ENCODE measurements at regions not wholly inside any gene's neighbourhood (a gene's known extent, or its start where the extent isn't known, plus 50 kb on each side); places are given as distances from the start of the nearest gene placed in this dataset.

DNA sequence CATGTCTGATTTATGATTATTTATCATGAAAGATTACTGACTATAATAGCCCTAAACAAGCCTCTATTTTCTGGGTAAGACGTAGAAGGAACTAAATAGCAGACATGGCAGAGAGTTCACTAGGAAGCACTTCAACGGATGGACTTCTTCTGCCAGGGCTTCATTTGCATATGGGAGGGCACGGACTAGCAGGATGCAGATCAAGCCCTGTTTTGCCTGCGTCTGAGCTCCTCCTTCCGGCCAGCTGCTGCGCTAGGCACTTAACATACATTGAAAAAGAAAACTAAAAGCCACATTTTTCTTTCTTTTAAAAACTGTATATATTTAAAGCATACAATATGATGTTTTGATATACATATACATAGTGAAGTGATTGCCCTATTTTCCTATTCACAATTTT lies 340.0 kb upstream of the MEX3C start:
- Histone ChIP-seq H3K9me3 (no peaks in the 10 kb centered on the region), H3K4me1 (no peaks in the 10 kb centered on the region), H3K27ac (no peak overlapping the region), H3K36me3 (no peaks in the 10 kb centered on the region), H3K27me3 (no peaks in the 10 kb centered on the region), H3K4me3 (no peak overlapping the region)
- ATAC-seq (peak; percentile 82), DNase-seq (peak in 1 of 4 donors; percentile 32)
- intact Hi-C loops (cut with DNase I), result no loop called here
- TF ChIP-seq, protein P1, sequence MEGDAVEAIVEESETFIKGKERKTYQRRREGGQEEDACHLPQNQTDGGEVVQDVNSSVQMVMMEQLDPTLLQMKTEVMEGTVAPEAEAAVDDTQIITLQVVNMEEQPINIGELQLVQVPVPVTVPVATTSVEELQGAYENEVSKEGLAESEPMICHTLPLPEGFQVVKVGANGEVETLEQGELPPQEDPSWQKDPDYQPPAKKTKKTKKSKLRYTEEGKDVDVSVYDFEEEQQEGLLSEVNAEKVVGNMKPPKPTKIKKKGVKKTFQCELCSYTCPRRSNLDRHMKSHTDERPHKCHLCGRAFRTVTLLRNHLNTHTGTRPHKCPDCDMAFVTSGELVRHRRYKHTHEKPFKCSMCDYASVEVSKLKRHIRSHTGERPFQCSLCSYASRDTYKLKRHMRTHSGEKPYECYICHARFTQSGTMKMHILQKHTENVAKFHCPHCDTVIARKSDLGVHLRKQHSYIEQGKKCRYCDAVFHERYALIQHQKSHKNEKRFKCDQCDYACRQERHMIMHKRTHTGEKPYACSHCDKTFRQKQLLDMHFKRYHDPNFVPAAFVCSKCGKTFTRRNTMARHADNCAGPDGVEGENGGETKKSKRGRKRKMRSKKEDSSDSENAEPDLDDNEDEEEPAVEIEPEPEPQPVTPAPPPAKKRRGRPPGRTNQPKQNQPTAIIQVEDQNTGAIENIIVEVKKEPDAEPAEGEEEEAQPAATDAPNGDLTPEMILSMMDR (IDR thresholded peaks at IDR 0.05), result no peak

DNA sequence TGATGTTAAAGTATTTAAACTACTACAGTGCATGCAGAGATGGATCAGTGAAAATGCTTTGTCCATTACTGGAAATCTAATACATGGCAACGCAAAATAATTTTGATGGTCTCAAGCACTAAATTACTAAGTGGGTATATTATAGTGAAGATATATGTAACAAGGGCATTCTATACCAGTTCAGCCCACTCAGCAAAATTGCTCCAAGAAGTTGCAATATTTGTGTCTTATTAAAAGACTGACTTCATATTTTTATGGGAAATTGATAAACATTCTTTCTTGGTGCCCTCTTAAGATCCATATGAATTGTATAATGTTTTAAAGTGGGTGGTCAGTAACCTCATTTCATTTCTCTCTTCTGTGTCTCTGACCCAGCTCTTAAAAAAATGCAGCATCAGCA lies 343.1 kb upstream of the MEX3C start:
- Histone ChIP-seq H3K27me3 (no peaks in the 10 kb centered on the region), H3K36me3 (no peaks in the 10 kb centered on the region), H3K4me3 (no peak overlapping the region), H3K9me3 (no peaks in the 10 kb centered on the region), H3K27ac (no peak overlapping the region), H3K4me1 (no peaks in the 10 kb centered on the region)
- DNase-seq, result no peak
- no peak for ATAC-seq
- TF ChIP-seq, protein P1 (IDR thresholded peaks at IDR 0.05), result no peak
- intact Hi-C loops (cut with DNase I), result no loop called here

GRCh38 chr18:51541230-51541629 lies 343.7 kb upstream of the MEX3C start:
- ATAC-seq (no peak), DNase-seq (no peak)
- no peaks in the 10 kb centered on the region for H3K9me3 ChIP-seq
- no peak overlapping the region for H3K4me3 ChIP-seq
- intact Hi-C loops (cut with DNase I), result no loop called here
- no peaks in the 10 kb centered on the region for H3K27me3 ChIP-seq
- H3K27ac ChIP-seq, result no peak overlapping the region
- H3K4me1 ChIP-seq, result no peaks in the 10 kb centered on the region
- TF ChIP-seq, protein P1 (IDR thresholded peaks at IDR 0.05), result no peak
- H3K36me3 ChIP-seq, result no peaks in the 10 kb centered on the region

DNA sequence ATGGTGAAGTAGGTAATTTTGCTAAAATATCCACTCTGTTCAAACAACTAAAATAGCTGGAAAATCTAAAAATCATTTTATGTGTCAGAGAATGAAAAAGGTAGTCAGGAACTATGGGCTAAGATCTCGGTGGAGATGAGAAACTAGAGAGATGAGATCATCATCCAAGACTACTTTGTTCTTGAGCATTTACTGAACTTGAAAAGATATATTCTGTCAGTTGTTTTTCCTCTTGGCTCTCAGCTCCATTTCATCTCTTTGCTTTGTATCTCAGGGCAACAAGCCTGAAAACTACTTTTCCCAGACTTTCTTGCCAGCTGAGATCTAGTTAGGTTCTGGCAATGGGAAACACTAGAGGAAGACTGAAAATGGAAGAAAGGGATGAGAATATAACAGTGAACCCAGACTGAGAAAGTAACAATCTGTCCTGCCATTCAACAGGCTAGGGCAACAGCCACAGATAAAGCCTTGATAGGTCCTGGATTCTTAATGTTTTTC lies 346.2 kb upstream of the MEX3C start:
- intact Hi-C loops (cut with DNase I), result no loop called here
- TF ChIP-seq, protein P1 (IDR thresholded peaks at IDR 0.05), result no peak
- Histone ChIP-seq H3K4me3 (no peak overlapping the region), H3K36me3 (no peaks in the 10 kb centered on the region), H3K9me3 (no peaks in the 10 kb centered on the region), H3K27me3 (no peaks in the 10 kb centered on the region), H3K27ac (no peak overlapping the region), H3K4me1 (no peaks in the 10 kb centered on the region)
- ATAC-seq (no peak), DNase-seq (peak in 1 of 4 donors; percentile 2)

GRCh38 chr18:51545446-51545845 lies 348.0 kb upstream of the MEX3C start:
- H3K4me1 ChIP-seq, result no peaks in the 10 kb centered on the region
- H3K4me3 ChIP-seq, result no peak overlapping the region
- no peaks in the 10 kb centered on the region for H3K9me3 ChIP-seq
- intact Hi-C loops (cut with DNase I), result no loop called here
- DNase-seq, result no peak
- H3K36me3 ChIP-seq, result no peaks in the 10 kb centered on the region
- TF ChIP-seq, protein P1 (IDR thresholded peaks at IDR 0.05), result no peak
- H3K27ac ChIP-seq, result no peak overlapping the region
- no peak for ATAC-seq
- H3K27me3 ChIP-seq, result no peaks in the 10 kb centered on the region
